ENCODE measurements at regions not wholly inside any gene's neighbourhood (a gene's known extent, or its start where the extent isn't known, plus 50 kb on each side); places are given as distances from the start of the nearest gene placed in this dataset.

DNA sequence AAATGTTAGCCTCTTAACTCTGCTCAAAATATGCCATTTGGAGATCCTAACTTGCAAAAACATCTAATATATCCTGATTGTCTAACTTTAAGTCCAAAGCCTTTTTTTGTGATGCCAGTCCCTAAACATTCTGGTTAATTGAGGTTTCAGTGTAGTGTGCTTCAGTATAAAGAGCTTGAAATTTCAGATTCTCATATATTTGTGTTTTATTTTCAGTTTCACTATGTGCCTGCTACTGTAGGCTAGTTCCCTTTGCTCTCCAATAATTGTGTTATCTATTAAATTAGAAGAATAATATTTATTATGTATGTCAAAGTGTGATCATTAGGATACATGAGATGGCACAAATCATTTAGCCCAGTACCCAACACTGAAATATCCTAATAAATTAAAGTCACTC, 1361.2 kb downstream of the XPNPEP1 start:
- no peak for DNase-seq (ENCODE audit: low spot score)
- BruUV-seq (replicated peaks), result no TSS peak
- H2AFZ ChIP-seq (ENCODE audit: low read length), result no peak overlapping the region
- no peak overlapping the region for H3K4me2 ChIP-seq (ENCODE audit: low read length)
- H3K9me3 ChIP-seq (ENCODE audit: low read length), result no peaks in the 10 kb centered on the region
- TF ChIP-seq, protein P1, sequence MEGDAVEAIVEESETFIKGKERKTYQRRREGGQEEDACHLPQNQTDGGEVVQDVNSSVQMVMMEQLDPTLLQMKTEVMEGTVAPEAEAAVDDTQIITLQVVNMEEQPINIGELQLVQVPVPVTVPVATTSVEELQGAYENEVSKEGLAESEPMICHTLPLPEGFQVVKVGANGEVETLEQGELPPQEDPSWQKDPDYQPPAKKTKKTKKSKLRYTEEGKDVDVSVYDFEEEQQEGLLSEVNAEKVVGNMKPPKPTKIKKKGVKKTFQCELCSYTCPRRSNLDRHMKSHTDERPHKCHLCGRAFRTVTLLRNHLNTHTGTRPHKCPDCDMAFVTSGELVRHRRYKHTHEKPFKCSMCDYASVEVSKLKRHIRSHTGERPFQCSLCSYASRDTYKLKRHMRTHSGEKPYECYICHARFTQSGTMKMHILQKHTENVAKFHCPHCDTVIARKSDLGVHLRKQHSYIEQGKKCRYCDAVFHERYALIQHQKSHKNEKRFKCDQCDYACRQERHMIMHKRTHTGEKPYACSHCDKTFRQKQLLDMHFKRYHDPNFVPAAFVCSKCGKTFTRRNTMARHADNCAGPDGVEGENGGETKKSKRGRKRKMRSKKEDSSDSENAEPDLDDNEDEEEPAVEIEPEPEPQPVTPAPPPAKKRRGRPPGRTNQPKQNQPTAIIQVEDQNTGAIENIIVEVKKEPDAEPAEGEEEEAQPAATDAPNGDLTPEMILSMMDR (conservative IDR thresholded peaks at IDR 0.05; ENCODE audit: low read length), result no peak
- no peak for TF ChIP-seq EZH2phosphoT487 (IDR thresholded peaks at IDR 0.05; ENCODE audit: borderline replicate concordance, low read depth, low read length)
- no peak overlapping the region for H3K27ac ChIP-seq (ENCODE audit: low read depth, low read length, poor library complexity, severe bottlenecking)
- no peaks in the 10 kb centered on the region for H3K79me2 ChIP-seq (ENCODE audit: insufficient read depth, low read depth, low read length)
- intact Hi-C loops (cut with micrococcal nuclease; ENCODE audit: unreplicated experiment), result no loop called here
- ChIA-PET POLR2A (no interaction called here), CTCF (ENCODE audit: unreplicated experiment) (interaction anchor here (0.8 kb wide), 1 partner anchor 1857 kb away, joined by 3 read pairs; no protein-coding TSS in a partner anchor)
- H3K4me1 ChIP-seq (ENCODE audit: insufficient read depth, low read length, poor library complexity, severe bottlenecking), result no peaks in the 10 kb centered on the region
- H4K20me1 ChIP-seq (ENCODE audit: insufficient read depth, low read length), result no peaks in the 10 kb centered on the region
- H3K9me2 ChIP-seq (ENCODE audit: insufficient read depth, low read length), result no peaks in the 10 kb centered on the region
- no peaks in the 10 kb centered on the region for H3K36me3 ChIP-seq (ENCODE audit: insufficient read depth, low read length)
- no peak overlapping the region for H3K4me3 ChIP-seq (ENCODE audit: low read depth, low read length, poor library complexity, severe bottlenecking)

DNA sequence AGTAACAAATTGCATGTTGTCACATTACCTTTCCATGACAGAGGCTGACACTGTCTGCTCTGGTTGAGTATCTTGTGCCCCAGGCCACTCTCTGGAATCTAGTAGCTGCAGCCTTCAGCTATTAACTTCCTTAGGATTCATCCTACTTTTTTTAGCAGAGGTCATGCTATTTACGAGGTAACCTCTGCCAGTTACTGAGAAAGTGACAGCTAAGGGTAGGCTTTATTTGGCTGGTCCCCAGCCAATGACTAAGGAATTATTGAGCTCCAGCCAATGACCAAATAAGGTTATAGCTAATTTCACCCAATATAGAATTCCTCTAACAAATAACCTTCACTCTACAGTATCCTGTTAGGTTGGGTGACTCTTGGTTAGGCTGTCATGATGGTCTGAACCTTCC, 1361.7 kb downstream of the XPNPEP1 start:
- no peaks in the 10 kb centered on the region for H4K20me1 ChIP-seq (ENCODE audit: insufficient read depth, low read length)
- H3K36me3 ChIP-seq (ENCODE audit: insufficient read depth, low read length), result no peaks in the 10 kb centered on the region
- TF ChIP-seq, protein P1 (conservative IDR thresholded peaks at IDR 0.05; ENCODE audit: low read length), result no peak
- no peak for TF ChIP-seq EZH2phosphoT487 (IDR thresholded peaks at IDR 0.05; ENCODE audit: borderline replicate concordance, low read depth, low read length)
- intact Hi-C loops (cut with micrococcal nuclease; ENCODE audit: unreplicated experiment), result no loop called here
- no peak overlapping the region for H2AFZ ChIP-seq (ENCODE audit: low read length)
- H3K9me2 ChIP-seq (ENCODE audit: insufficient read depth, low read length), result no peaks in the 10 kb centered on the region
- H3K79me2 ChIP-seq (ENCODE audit: insufficient read depth, low read depth, low read length), result no peaks in the 10 kb centered on the region
- ChIA-PET POLR2A (interaction anchor here (0.7 kb wide), 1 partner anchor 20 kb away, joined by 3 read pairs; no protein-coding TSS in a partner anchor), CTCF (ENCODE audit: unreplicated experiment) (no interaction called here)
- H3K9me3 ChIP-seq (ENCODE audit: low read length), result no peaks in the 10 kb centered on the region
- no peaks in the 10 kb centered on the region for H3K4me1 ChIP-seq (ENCODE audit: insufficient read depth, low read length, poor library complexity, severe bottlenecking)
- no peak overlapping the region for H3K27ac ChIP-seq (ENCODE audit: low read depth, low read length, poor library complexity, severe bottlenecking)
- H3K4me2 ChIP-seq (ENCODE audit: low read length), result no peak overlapping the region
- no TSS peak for BruUV-seq (replicated peaks)
- DNase-seq (ENCODE audit: low spot score), result no peak
- H3K4me3 ChIP-seq (ENCODE audit: low read depth, low read length, poor library complexity, severe bottlenecking), result no peak overlapping the region

DNA sequence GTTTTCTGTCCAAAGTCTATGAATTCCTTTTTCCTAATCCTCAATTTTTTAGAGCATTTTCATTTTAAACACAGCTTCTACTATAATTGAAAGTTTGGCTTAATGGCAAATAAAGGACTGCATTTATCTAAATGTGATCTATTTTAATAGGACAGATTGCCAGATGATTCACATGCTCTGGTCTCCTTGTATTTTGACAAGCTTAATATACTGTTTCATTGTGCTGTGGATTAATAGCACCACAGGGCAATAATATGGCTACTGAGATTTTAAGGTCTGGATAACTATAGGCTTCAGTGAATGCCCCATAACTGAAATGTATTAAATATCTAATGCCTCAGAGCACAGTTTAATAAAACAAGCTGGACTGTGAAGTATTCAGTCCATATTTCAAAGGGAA, 1362.8 kb downstream of the XPNPEP1 start:
- intact Hi-C loops (cut with micrococcal nuclease; ENCODE audit: unreplicated experiment), result no loop called here
- ChIA-PET CTCF (ENCODE audit: unreplicated experiment) (no interaction called here), POLR2A (interaction anchor here (0.6 kb wide), 1 partner anchor 52 kb away, joined by 7 read pairs; no protein-coding TSS in a partner anchor)
- no peaks in the 10 kb centered on the region for H3K9me2 ChIP-seq (ENCODE audit: insufficient read depth, low read length)
- H3K36me3 ChIP-seq (ENCODE audit: insufficient read depth, low read length), result no peaks in the 10 kb centered on the region
- no peaks in the 10 kb centered on the region for H3K9me3 ChIP-seq (ENCODE audit: low read length)
- BruUV-seq (replicated peaks), result no TSS peak
- H3K27ac ChIP-seq (ENCODE audit: low read depth, low read length, poor library complexity, severe bottlenecking), result no peak overlapping the region
- H3K79me2 ChIP-seq (ENCODE audit: insufficient read depth, low read depth, low read length), result no peaks in the 10 kb centered on the region
- no peak for TF ChIP-seq EZH2phosphoT487 (IDR thresholded peaks at IDR 0.05; ENCODE audit: borderline replicate concordance, low read depth, low read length)
- TF ChIP-seq, protein P1 (conservative IDR thresholded peaks at IDR 0.05; ENCODE audit: low read length), result no peak
- no peaks in the 10 kb centered on the region for H3K4me1 ChIP-seq (ENCODE audit: insufficient read depth, low read length, poor library complexity, severe bottlenecking)
- H2AFZ ChIP-seq (ENCODE audit: low read length), result no peak overlapping the region
- no peak for DNase-seq (ENCODE audit: low spot score)
- H4K20me1 ChIP-seq (ENCODE audit: insufficient read depth, low read length), result no peaks in the 10 kb centered on the region
- no peak overlapping the region for H3K4me2 ChIP-seq (ENCODE audit: low read length)
- H3K4me3 ChIP-seq (ENCODE audit: low read depth, low read length, poor library complexity, severe bottlenecking), result no peak overlapping the region

Measured in OCI-LY7 (cell line).